ENCODE measurements at regions not wholly inside any gene's neighbourhood (a gene's known extent, or its start where the extent isn't known, plus 50 kb on each side); places are given as distances from the start of the nearest gene placed in this dataset.

GRCh38 chr12:77231501-77231918 is 166.1 kb upstream of the E2F7 start:
- no peak overlapping the region for H3K4me2 ChIP-seq (ENCODE audit: low read length)
- TF ChIP-seq, protein P1, sequence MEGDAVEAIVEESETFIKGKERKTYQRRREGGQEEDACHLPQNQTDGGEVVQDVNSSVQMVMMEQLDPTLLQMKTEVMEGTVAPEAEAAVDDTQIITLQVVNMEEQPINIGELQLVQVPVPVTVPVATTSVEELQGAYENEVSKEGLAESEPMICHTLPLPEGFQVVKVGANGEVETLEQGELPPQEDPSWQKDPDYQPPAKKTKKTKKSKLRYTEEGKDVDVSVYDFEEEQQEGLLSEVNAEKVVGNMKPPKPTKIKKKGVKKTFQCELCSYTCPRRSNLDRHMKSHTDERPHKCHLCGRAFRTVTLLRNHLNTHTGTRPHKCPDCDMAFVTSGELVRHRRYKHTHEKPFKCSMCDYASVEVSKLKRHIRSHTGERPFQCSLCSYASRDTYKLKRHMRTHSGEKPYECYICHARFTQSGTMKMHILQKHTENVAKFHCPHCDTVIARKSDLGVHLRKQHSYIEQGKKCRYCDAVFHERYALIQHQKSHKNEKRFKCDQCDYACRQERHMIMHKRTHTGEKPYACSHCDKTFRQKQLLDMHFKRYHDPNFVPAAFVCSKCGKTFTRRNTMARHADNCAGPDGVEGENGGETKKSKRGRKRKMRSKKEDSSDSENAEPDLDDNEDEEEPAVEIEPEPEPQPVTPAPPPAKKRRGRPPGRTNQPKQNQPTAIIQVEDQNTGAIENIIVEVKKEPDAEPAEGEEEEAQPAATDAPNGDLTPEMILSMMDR (IDR thresholded peaks at IDR 0.05; ENCODE audit: low read depth, low read length), result no peak
- TF ChIP-seq EZH2phosphoT487 (IDR thresholded peaks at IDR 0.05; ENCODE audit: low read depth), result no peak
- no peaks in the 10 kb centered on the region for H3K79me2 ChIP-seq (ENCODE audit: low read length)
- H3K27me3 ChIP-seq (ENCODE audit: low read depth, low read length), result 0 out of 2 replicates have a peak, but pooled peaks cover 5% of the 10 kb centered on the region
- no peaks in the 10 kb centered on the region for H3K9me3 ChIP-seq (ENCODE audit: insufficient read depth, low read length)
- no peaks in the 10 kb centered on the region for H3K4me1 ChIP-seq (ENCODE audit: low read length)
- no peak overlapping the region for H2AFZ ChIP-seq (ENCODE audit: low read depth, low read length)
- no peak overlapping the region for H3K4me3 ChIP-seq (ENCODE audit: low read length)
- no peaks in the 10 kb centered on the region for H3K36me3 ChIP-seq (replicated peaks; ENCODE audit: low read depth, low read length)
- no peak overlapping the region for H3K27ac ChIP-seq (ENCODE audit: low read length)
- H3K9ac ChIP-seq (ENCODE audit: low read length), result no peak overlapping the region
- H4K20me1 ChIP-seq (ENCODE audit: insufficient read depth, low read length), result no peaks in the 10 kb centered on the region

- 0 out of 2 replicates have a peak, but pooled peaks cover 5% of the 10 kb centered on the region for H3K27me3 ChIP-seq (ENCODE audit: low read depth, low read length)
- H2AFZ ChIP-seq (ENCODE audit: low read depth, low read length), result no peak overlapping the region
- H3K36me3 ChIP-seq (replicated peaks; ENCODE audit: low read depth, low read length), result no peaks in the 10 kb centered on the region
- no peak overlapping the region for H3K4me2 ChIP-seq (ENCODE audit: low read length)
- no peaks in the 10 kb centered on the region for H3K4me1 ChIP-seq (ENCODE audit: low read length)
- H3K4me3 ChIP-seq (ENCODE audit: low read length), result no peak overlapping the region
- H3K9ac ChIP-seq (ENCODE audit: low read length), result no peak overlapping the region
- no peaks in the 10 kb centered on the region for H3K9me3 ChIP-seq (ENCODE audit: insufficient read depth, low read length)
- H4K20me1 ChIP-seq (ENCODE audit: insufficient read depth, low read length), result no peaks in the 10 kb centered on the region
- no peaks in the 10 kb centered on the region for H3K79me2 ChIP-seq (ENCODE audit: low read length)
- TF ChIP-seq, protein P1 (IDR thresholded peaks at IDR 0.05; ENCODE audit: low read depth, low read length), result no peak
- TF ChIP-seq EZH2phosphoT487 (IDR thresholded peaks at IDR 0.05; ENCODE audit: low read depth), result no peak
- no peak overlapping the region for H3K27ac ChIP-seq (ENCODE audit: low read length)
Observed at GRCh38 chr12:77229640-77230442, 164.5 kb upstream of the E2F7 start.

GRCh38 chr12:77228376-77228775 is 163.0 kb upstream of the E2F7 start:
- TF ChIP-seq EZH2phosphoT487 (IDR thresholded peaks at IDR 0.05; ENCODE audit: low read depth), result no peak
- TF ChIP-seq, protein P1 (IDR thresholded peaks at IDR 0.05; ENCODE audit: low read depth, low read length), result no peak
- Histone ChIP-seq H3K4me3 (ENCODE audit: low read length) (no peak overlapping the region), H3K9ac (ENCODE audit: low read length) (no peak overlapping the region), H4K20me1 (ENCODE audit: insufficient read depth, low read length) (no peaks in the 10 kb centered on the region), H3K27me3 (ENCODE audit: low read depth, low read length) (0 out of 2 replicates have a peak, but pooled peaks cover 5% of the 10 kb centered on the region), H2AFZ (ENCODE audit: low read depth, low read length) (no peak overlapping the region), H3K27ac (ENCODE audit: low read length) (no peak overlapping the region), H3K4me2 (ENCODE audit: low read length) (no peak overlapping the region), H3K9me3 (ENCODE audit: insufficient read depth, low read length) (no peaks in the 10 kb centered on the region), H3K36me3 (replicated peaks; ENCODE audit: low read depth, low read length) (no peaks in the 10 kb centered on the region), H3K79me2 (ENCODE audit: low read length) (no peaks in the 10 kb centered on the region), H3K4me1 (ENCODE audit: low read length) (no peaks in the 10 kb centered on the region)

- Histone ChIP-seq H3K36me3 (replicated peaks; ENCODE audit: low read depth, low read length) (no peaks in the 10 kb centered on the region), H4K20me1 (ENCODE audit: insufficient read depth, low read length) (no peaks in the 10 kb centered on the region), H3K4me3 (ENCODE audit: low read length) (no peak overlapping the region), H3K9me3 (ENCODE audit: insufficient read depth, low read length) (no peaks in the 10 kb centered on the region), H3K4me1 (ENCODE audit: low read length) (no peaks in the 10 kb centered on the region), H3K79me2 (ENCODE audit: low read length) (no peaks in the 10 kb centered on the region), H3K4me2 (ENCODE audit: low read length) (no peak overlapping the region), H3K27ac (ENCODE audit: low read length) (no peak overlapping the region), H3K27me3 (ENCODE audit: low read depth, low read length) (no peaks in the 10 kb centered on the region), H2AFZ (ENCODE audit: low read depth, low read length) (no peak overlapping the region), H3K9ac (ENCODE audit: low read length) (no peak overlapping the region)
- TF ChIP-seq, protein P1 (IDR thresholded peaks at IDR 0.05; ENCODE audit: low read depth, low read length), result no peak
- no peak for TF ChIP-seq EZH2phosphoT487 (IDR thresholded peaks at IDR 0.05; ENCODE audit: low read depth)
Observed at GRCh38 chr12:77226368-77226767, 161.0 kb upstream of the E2F7 start.
